HepG2 (cell line): ENCODE measurements at regions not wholly inside any gene's neighbourhood (a gene's known extent, or its start where the extent isn't known, plus 50 kb on each side); places are given as distances from the start of the nearest gene placed in this dataset.

Experiments
- ATAC-seq: fragments of 200-7000 bp; cut with Tn5 transposase; 3 replicates; pipeline ENCODE4 v1.9.1; 2020; ENCODE audit warnings: mild to moderate bottlenecking, moderate library complexity
- BruUV-seq: library from RNA; stranded (reverse); fragments of 400-500 nt; replicated peaks from 2 replicates; lab custom pipeline; 2021; lab: Mats Ljungman, UMichigan
- CTCF ChIA-PET: fragments of 300-600 bp; formaldehyde crosslinking; extraction: SDS; loops from one replicate; lab custom pipeline; 2021; ENCODE audit warnings: low total read pairs, inconsistent platforms, low intra/inter-chr PET ratio; lab: Yijun Ruan, JAX
- POLR2A ChIA-PET: fragments of 350-600 bp; sonication (Branson Sonifier 250); formaldehyde crosslinking; loops from one replicate; lab custom pipeline; 2020; ENCODE audit warnings: antibody characterized with exemption, inconsistent platforms; lab: Yijun Ruan, JAX
- DNase-seq: peaks from one replicate; pipeline ENCODE4 v3.0.0-alpha.2; 2015; ENCODE audit warnings: low spot score
- FAIRE-seq: peaks from 3 replicates; lab custom pipeline; 2011; peaks lifted over from hg19 to GRCh38; lab: Jason Lieb, UNC
- H2AFZ ChIP-seq: one replicate; pipeline ENCODE4 v1.6.1; 2011; ENCODE audit warnings: low read length, inconsistent platforms
- H3K27ac ChIP-seq: fragments of 300-600 bp; 3 replicates; pipeline ENCODE4 v1.8.0; 2011; ENCODE audit warnings: mixed run types, mild to moderate bottlenecking, mixed read lengths, low read length, inconsistent platforms; ENCODE audit not compliant: insufficient read depth; ENCODE audit errors: extremely low read length
- H3K27me3 ChIP-seq, 2 experiments: fragments of 200-600 bp in 1 of 2; 2 replicates in 1 of 2; 3 replicates in 1 of 2; pipeline versions ENCODE4 v1.6.0 to v1.8.0; 2011; ENCODE audit warnings: low read length in 2 of 2, mild to moderate bottlenecking in 2 of 2, moderate library complexity in 2 of 2, inconsistent platforms in 1 of 2; ENCODE audit not compliant: insufficient read depth in 2 of 2, control insufficient read depth in 1 of 2
- H3K36me3 ChIP-seq, 2 experiments: fragments of 200-600 bp in 1 of 2; replicated peaks in 1 of 2; 2 replicates in 1 of 2; 3 replicates in 1 of 2; pipeline versions ENCODE4 v1.5.1 to v1.8.0; 2011; ENCODE audit warnings: low read length in 2 of 2, inconsistent platforms in 1 of 2; ENCODE audit not compliant: insufficient read depth in 2 of 2, control insufficient read depth in 1 of 2
- H3K4me1 ChIP-seq: 2 replicates; pipeline ENCODE4 v1.5.1; 2012; ENCODE audit warnings: low read length, inconsistent platforms; ENCODE audit not compliant: insufficient read depth
- H3K4me2 ChIP-seq: 2 replicates; pipeline ENCODE4 v1.6.0; 2011; ENCODE audit warnings: low read depth, low read length, inconsistent platforms
- H3K4me3 ChIP-seq, 3 experiments: fragments of 200-600 bp in 1 of 3; sonication (generic), shearing (Covaris generic) in 1 of 3; replicated peaks in 1 of 3; 2 replicates each; pipeline ENCODE4 v1.5.1; 2011 to 2016; ENCODE audit warnings: low read length in 3 of 3, inconsistent platforms in 2 of 3, low read depth in 2 of 3, mild to moderate bottlenecking in 2 of 3, control low read depth in 1 of 3, mixed read lengths in 1 of 3; ENCODE audit not compliant: insufficient read depth in 1 of 3
- H3K79me2 ChIP-seq: one replicate; pipeline ENCODE4 v1.6.1; 2011; ENCODE audit warnings: low read length, inconsistent platforms; ENCODE audit not compliant: insufficient read depth
- H3K9ac ChIP-seq: 2 replicates; pipeline ENCODE4 v1.6.0; 2011; ENCODE audit warnings: mild to moderate bottlenecking, low read depth, low read length, inconsistent platforms; ENCODE audit not compliant: insufficient read depth
- H3K9me3 ChIP-seq: 2 replicates; pipeline ENCODE4 v1.5.1; 2012; ENCODE audit warnings: mild to moderate bottlenecking, low read length
- H4K20me1 ChIP-seq: 2 replicates; pipeline ENCODE4 v1.6.0; 2011; ENCODE audit warnings: inconsistent platforms, mild to moderate bottlenecking, low read length, moderate library complexity; ENCODE audit not compliant: insufficient read depth
- CENPT ChIP-seq: sonication (generic); formaldehyde crosslinking; IDR thresholded peaks from 2 replicates; pipeline ENCODE4 v1.8.0; 2022; ENCODE audit warnings: low read depth, mild to moderate bottlenecking, moderate library complexity, missing genetic modification reagents
- HNRNPH1 ChIP-seq: fragments of 200-400 bp; formaldehyde crosslinking; optimal IDR thresholded peaks from 2 replicates; pipeline ENCODE3; 2017; ENCODE audit warnings: mild to moderate bottlenecking, low read depth, low read length
- PRPF4 ChIP-seq: fragments of 200-400 bp; formaldehyde crosslinking; IDR thresholded peaks from 2 replicates; pipeline ENCODE4 v1.6.1; 2016; ENCODE audit warnings: low read length, low read depth; ENCODE audit not compliant: poor library complexity, severe bottlenecking
- SOX6 ChIP-seq, 2 experiments: fragments of 450-650 bp in 1 of 2; sonication (generic) in 1 of 2; formaldehyde crosslinking in 1 of 2; IDR thresholded peaks; 2 replicates each; pipeline versions ENCODE4 v1.4.0 to v1.6.1; 2017 to 2020; ENCODE audit warnings: antibody characterized with exemption in 1 of 2, mild to moderate bottlenecking in 1 of 2, missing genetic modification reagents in 1 of 2
- ZNF546 ChIP-seq: sonication (generic); formaldehyde crosslinking; conservative IDR thresholded peaks from 2 replicates; pipeline ENCODE4 v1.8.1; 2023; ENCODE audit warnings: mild to moderate bottlenecking, missing genetic modification reagents
- ZNF552 ChIP-seq: sonication (generic); formaldehyde crosslinking; IDR thresholded peaks from 2 replicates; pipeline ENCODE4 v1.9.0; 2022; ENCODE audit warnings: missing genetic modification reagents, mild to moderate bottlenecking, borderline replicate concordance
- WGBS: methylation state at CpG from one replicate; pipeline ENCODE4 v1.1.6; 2017; ENCODE audit warnings: low lambda C conversion rate; 5-methylcytosine and 5-hydroxymethylcytosine counted together
- in situ Hi-C: cut with HindIII; loops from 2 replicates; pipeline ENCODE4 v1.10.0; 2017; ENCODE audit warnings: low pct_unique_long_range_greater_than_20kb; ENCODE audit not compliant: extremely low pct_ligation_motif_present
- intact Hi-C: fragments of 100-400 bp; cut with micrococcal nuclease; formaldehyde crosslinking; loops from one replicate; pipeline ENCODE4 v1.10.0; 2022; ENCODE audit not compliant: unreplicated experiment

DNA sequence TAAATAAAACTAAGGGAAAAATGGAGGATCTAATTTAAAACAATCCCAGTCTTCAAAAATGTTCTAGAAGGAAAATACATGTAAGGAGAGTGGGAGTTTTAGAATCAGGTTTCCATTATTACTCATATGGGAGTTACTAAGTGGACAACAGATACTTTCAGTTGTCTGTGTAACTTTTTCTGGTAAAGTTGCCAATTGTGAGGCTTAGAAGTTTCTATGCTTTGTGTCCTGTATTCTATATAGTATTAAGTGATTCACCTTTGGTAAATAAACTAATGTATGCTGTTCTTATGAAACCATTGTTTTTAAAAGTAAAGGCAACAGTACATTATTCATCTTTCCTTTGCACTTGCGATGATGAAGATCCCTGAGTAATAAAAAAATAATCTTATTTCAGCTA, 274.9 kb downstream of the NR4A2 start:
- ATAC-seq: no peak
- H3K9ac ChIP-seq: no peak overlapping the region

GRCh38 chr2:156054983-156055382, 277.5 kb downstream of the NR4A2 start:
- H3K9ac ChIP-seq: no peak overlapping the region
- TF ChIP-seq SOX6 (IDR thresholded peaks at IDR 0.05) (no peak), SOX6 (CRISPR knock-in tag; IDR thresholded peaks at IDR 0.05) (no peak)
- H3K9me3 ChIP-seq: no peaks in the 10 kb centered on the region
- H2AFZ ChIP-seq: no peak overlapping the region
- H3K4me1 ChIP-seq: no peaks in the 10 kb centered on the region
- ChIA-PET CTCF (no interaction called here), POLR2A (no interaction called here)
- no peaks in the 10 kb centered on the region for H3K36me3 ChIP-seq
- FAIRE-seq: no peak
- no TSS peak for BruUV-seq
- WGBS: 38% methylated on average over 2 of the region's 2 CpGs
- no peaks in the 10 kb centered on the region for H3K79me2 ChIP-seq
- no peak for DNase-seq
- no peaks in the 10 kb centered on the region for H4K20me1 ChIP-seq
- H3K4me3 ChIP-seq: no peak overlapping the region
- ATAC-seq: no peak
- in situ Hi-C loops: no loop called here
- no peak overlapping the region for H3K27ac ChIP-seq
- H3K4me2 ChIP-seq: no peak overlapping the region
- intact Hi-C loops: no loop called here
- no peaks in the 10 kb centered on the region for H3K27me3 ChIP-seq

More for the DNA sequence above, 274.9 kb downstream of the NR4A2 start:
- no peaks in the 10 kb centered on the region for H3K36me3 ChIP-seq
- in situ Hi-C loops: no loop called here
- no peaks in the 10 kb centered on the region for H3K79me2 ChIP-seq
- no peaks in the 10 kb centered on the region for H4K20me1 ChIP-seq
- WGBS: 53% methylated on average over 1 of the region's 1 CpG
- FAIRE-seq (no peak), DNase-seq (no peak)
- H3K4me3 ChIP-seq: no peak overlapping the region
- H3K4me2 ChIP-seq: no peak overlapping the region
- BruUV-seq: no TSS peak
- H3K27ac ChIP-seq: no peak overlapping the region
- ChIA-PET CTCF (no interaction called here), POLR2A (no interaction called here)
- H3K27me3 ChIP-seq: no peaks in the 10 kb centered on the region
- H3K9me3 ChIP-seq: no peaks in the 10 kb centered on the region
- no peaks in the 10 kb centered on the region for H3K4me1 ChIP-seq
- TF ChIP-seq CENPT (CRISPR knock-in tag): no peak
- no peak for TF ChIP-seq HNRNPH1
- no peak for TF ChIP-seq ZNF546 (CRISPR knock-in tag)
- TF ChIP-seq PRPF4: no peak
- no peak for TF ChIP-seq ZNF552 (CRISPR knock-in tag)
- no peak overlapping the region for H2AFZ ChIP-seq
- intact Hi-C loops: no loop called here
